HS-27A (cell line): ENCODE measurements at regions not wholly inside any gene's neighbourhood (a gene's known extent, or its start where the extent isn't known, plus 50 kb on each side); places are given as distances from the start of the nearest gene placed in this dataset.
"Not testable (repeated sequence)": the region's sequence is repeated elsewhere in the genome, so short reads cannot be mapped to it uniquely, and the experiment has no call there.

ENCODE experiments used
- DNase-seq: peaks from one replicate; pipeline ENCODE4 v3.0.0-alpha.2; 2012; ENCODE audit warnings: low read depth, missing footprints

- no peak for DNase-seq
Measured at GRCh38 chrX:45986081-45986480, 559.1 kb downstream of the ZNF674 start.

GRCh38 chrX:45982958-45983727 is 562.1 kb downstream of the ZNF674 start:
- DNase-seq: not testable (repeated sequence)

- DNase-seq: no peak
Measured at GRCh38 chrX:45980726-45981125, 564.5 kb downstream of the ZNF674 start.

GRCh38 chrX:45975633-45976032 is 569.6 kb downstream of the ZNF674 start:
- DNase-seq: no peak

- no peak for DNase-seq
Measured at GRCh38 chrX:45972636-45973035, 572.6 kb downstream of the ZNF674 start.

GRCh38 chrX:45959567-45959966 is 585.7 kb downstream of the ZNF674 start:
- no peak for DNase-seq

- DNase-seq: no peak
Measured at GRCh38 chrX:45956191-45956870, 588.9 kb downstream of the ZNF674 start.

GRCh38 chrX:45955661-45956060 is 589.6 kb downstream of the ZNF674 start:
- DNase-seq: no peak

GRCh38 chrX:45954026-45954425 is 591.2 kb downstream of the ZNF674 start:
- no peak for DNase-seq

GRCh38 chrX:45952030-45952429 is 593.2 kb downstream of the ZNF674 start:
- DNase-seq: no peak

GRCh38 chrX:45935408-45935807 is 609.8 kb downstream of the ZNF674 start:
- DNase-seq: no peak

GRCh38 chrX:45912316-45912715 is 632.9 kb downstream of the ZNF674 start:
- no peak for DNase-seq

- DNase-seq: no peak
Measured at GRCh38 chrX:45907786-45908185, 637.4 kb downstream of the ZNF674 start.

GRCh38 chrX:45903781-45904201 is 641.4 kb downstream of the ZNF674 start:
- DNase-seq: no peak

GRCh38 chrX:45900766-45901615 is 644.2 kb downstream of the ZNF674 start:
- no peak for DNase-seq

- DNase-seq: no peak
Measured at GRCh38 chrX:45894864-45895645, 650.2 kb downstream of the ZNF674 start.

GRCh38 chrX:45889471-45889870 is 655.8 kb downstream of the ZNF674 start:
- DNase-seq: no peak

GRCh38 chrX:45888518-45888917 is 656.7 kb downstream of the ZNF674 start:
- DNase-seq: no peak

GRCh38 chrX:45885931-45886330 is 659.3 kb downstream of the ZNF674 start:
- no peak for DNase-seq

- DNase-seq: no peak
Measured at GRCh38 chrX:45879512-45879911, 665.7 kb downstream of the ZNF674 start.

- no peak for DNase-seq
Measured at GRCh38 chrX:45876206-45876605, 669.0 kb downstream of the ZNF674 start.

GRCh38 chrX:45873781-45874180 is 671.4 kb downstream of the ZNF674 start:
- DNase-seq: no peak
